GM18498 (cell line): ENCODE measurements at regions not wholly inside any gene's neighbourhood (a gene's known extent, or its start where the extent isn't known, plus 50 kb on each side); places are given as distances from the start of the nearest gene placed in this dataset.

Experiments
- ATAC-seq: cut with Tn5 transposase; IDR thresholded peaks from one replicate; pipeline ENCODE4 v1.9.1; 2021; ENCODE audit warnings: mild to moderate bottlenecking, moderate library complexity; ENCODE audit not compliant: unreplicated experiment

GRCh38 chr1:55420929-55421716 is 206.0 kb upstream of the USP24 start:
- no peak for ATAC-seq

GRCh38 chr1:55420026-55420425 is 204.9 kb upstream of the USP24 start:
- no peak for ATAC-seq

GRCh38 chr1:55418208-55419000 is 203.2 kb upstream of the USP24 start:
- ATAC-seq: no peak

GRCh38 chr1:55416164-55416842 is 201.1 kb upstream of the USP24 start:
- ATAC-seq: no peak

- no peak for ATAC-seq
Observed at GRCh38 chr1:55413286-55413685, 198.1 kb upstream of the USP24 start.

GRCh38 chr1:55412060-55412459 is 196.9 kb upstream of the USP24 start:
- no peak for ATAC-seq

- no peak for ATAC-seq
Observed at GRCh38 chr1:55402671-55403464, 187.7 kb upstream of the USP24 start.

- no peak for ATAC-seq
Observed at GRCh38 chr1:55402142-55402541, 187.0 kb upstream of the USP24 start.

GRCh38 chr1:55400508-55400907 is 185.3 kb upstream of the USP24 start:
- ATAC-seq: no peak

- ATAC-seq: no peak
Observed at GRCh38 chr1:55399346-55399745, 184.2 kb upstream of the USP24 start.

GRCh38 chr1:55396381-55396891 is 181.3 kb upstream of the USP24 start:
- ATAC-seq: no peak

- no peak for ATAC-seq
Observed at GRCh38 chr1:55388960-55389359, 173.8 kb upstream of the USP24 start.

GRCh38 chr1:55387145-55387544 is 172.0 kb upstream of the USP24 start:
- no peak for ATAC-seq

- no peak for ATAC-seq
Observed at GRCh38 chr1:55386456-55386855, 171.3 kb upstream of the USP24 start.

- no peak for ATAC-seq
Observed at GRCh38 chr1:55385402-55386018, 170.3 kb upstream of the USP24 start.

- ATAC-seq: no peak
Observed at GRCh38 chr1:55384637-55385036, 169.5 kb upstream of the USP24 start.

- ATAC-seq: no peak
Observed at GRCh38 chr1:55382806-55383305, 167.7 kb upstream of the USP24 start.

GRCh38 chr1:55381983-55382382 is 166.8 kb upstream of the USP24 start:
- ATAC-seq: no peak

GRCh38 chr1:55381491-55381890 is 166.3 kb upstream of the USP24 start:
- no peak for ATAC-seq

GRCh38 chr1:55380355-55380970 is 165.3 kb upstream of the USP24 start:
- no peak for ATAC-seq
